ENCODE measurements at regions not wholly inside any gene's neighbourhood (a gene's known extent, or its start where the extent isn't known, plus 50 kb on each side); places are given as distances from the start of the nearest gene placed in this dataset.

GRCh38 chr16:51801635-51802034, 650.6 kb upstream of the SALL1 start:
- Histone ChIP-seq H3K4me2 (no peak overlapping the region), H3K4me3 (no peak overlapping the region), H3F3A (replicated peaks; ENCODE audit: low read depth) (no peaks in the 10 kb centered on the region), H3K4me1 (ENCODE audit: insufficient read depth) (no peaks in the 10 kb centered on the region), H4K20me1 (replicated peaks; ENCODE audit: insufficient read depth) (no peaks in the 10 kb centered on the region), H3K79me2 (replicated peaks; ENCODE audit: insufficient read depth) (no peaks in the 10 kb centered on the region), H2AFZ (no peak overlapping the region), H3K36me3 (ENCODE audit: insufficient read depth) (no peaks in the 10 kb centered on the region), H3K27ac (ENCODE audit: low read depth) (no peak overlapping the region), H3K9me2 (ENCODE audit: insufficient read depth) (peaks cover 11% of the 10 kb centered on the region), H3K27me3 (ENCODE audit: insufficient read depth) (no peaks in the 10 kb centered on the region)
- no peaks in the 10 kb centered on the region for H3K9me3 Mint-ChIP-seq
- DNase-seq (ENCODE audit: low spot score), result no peak
- no peak overlapping the region for H3K4me3 Mint-ChIP-seq
- H3K4me1 Mint-ChIP-seq, result peaks cover 10% of the 10 kb centered on the region; the same call in 1 of the 3 replicates
- H3K27me3 Mint-ChIP-seq (ENCODE audit: insufficient read depth, low read depth, poor library complexity), result peaks cover 1% of the 10 kb centered on the region
- no peak for ATAC-seq
- 0 out of 3 replicates have a peak, but pooled peaks cover 2% of the 10 kb centered on the region for H3K36me3 Mint-ChIP-seq (ENCODE audit: low read depth)
- no peak overlapping the region for H3K27ac Mint-ChIP-seq
- no peak for TF ChIP-seq STAT1 (IDR thresholded peaks at IDR 0.05; ENCODE audit: unreplicated experiment)
- TF ChIP-seq EZH2 (IDR thresholded peaks at IDR 0.05; ENCODE audit: low read depth, unreplicated experiment), result no peak
- TF ChIP-seq POLR2AphosphoS5 (IDR thresholded peaks at IDR 0.05; ENCODE audit: low read depth), result no peak
- no peak for TF ChIP-seq ZNF114 (CRISPR knock-in tag; IDR thresholded peaks at IDR 0.05)
- no peak for TF ChIP-seq NANOG (IDR thresholded peaks at IDR 0.05; ENCODE audit: borderline replicate concordance)
- no peak for TF ChIP-seq ZNF331 (CRISPR knock-in tag; IDR thresholded peaks at IDR 0.05; ENCODE audit: low read depth)
- no peak for TF ChIP-seq CREB1 (CRISPR knock-in tag; IDR thresholded peaks at IDR 0.05; ENCODE audit: low read depth)
- TF ChIP-seq CTCF (conservative IDR thresholded peaks at IDR 0.05; ENCODE audit: low read depth in 2 of 2), result no peak
- no peak for TF ChIP-seq ETS1 (IDR thresholded peaks at IDR 0.05)
- TF ChIP-seq JUNB (IDR thresholded peaks at IDR 0.05; ENCODE audit: unreplicated experiment), result no peak
- no peak for TF ChIP-seq REST (IDR thresholded peaks at IDR 0.05; ENCODE audit: unreplicated experiment)
- TF ChIP-seq EZH2phosphoT487 (IDR thresholded peaks at IDR 0.05; ENCODE audit: unreplicated experiment), result no peak
- TF ChIP-seq ZNF462 (CRISPR knock-in tag; IDR thresholded peaks at IDR 0.05), result no peak
